PFSK-1 (cell line): ENCODE measurements at regions not wholly inside any gene's neighbourhood (a gene's known extent, or its start where the extent isn't known, plus 50 kb on each side); places are given as distances from the start of the nearest gene placed in this dataset.

Experiments used
- TAF1 ChIP-seq: IDR thresholded peaks from 2 replicates; pipeline ENCODE4 v1.6.1; 2012; ENCODE audit warnings: low read length, control low read depth, borderline replicate concordance; ENCODE audit not compliant: insufficient read depth
- TF ChIP-seq, protein P1 (sequence below), 2 experiments: IDR thresholded peaks; 2 replicates each; pipeline versions ENCODE4 v1.6.1 to v1.8.0; 2011 to 2012; ENCODE audit warnings: low read depth in 2 of 2, low read length in 2 of 2, control low read depth in 1 of 2, inconsistent platforms in 1 of 2, mild to moderate bottlenecking in 1 of 2, moderate library complexity in 1 of 2; ENCODE audit not compliant: insufficient read depth in 1 of 2

DNA sequence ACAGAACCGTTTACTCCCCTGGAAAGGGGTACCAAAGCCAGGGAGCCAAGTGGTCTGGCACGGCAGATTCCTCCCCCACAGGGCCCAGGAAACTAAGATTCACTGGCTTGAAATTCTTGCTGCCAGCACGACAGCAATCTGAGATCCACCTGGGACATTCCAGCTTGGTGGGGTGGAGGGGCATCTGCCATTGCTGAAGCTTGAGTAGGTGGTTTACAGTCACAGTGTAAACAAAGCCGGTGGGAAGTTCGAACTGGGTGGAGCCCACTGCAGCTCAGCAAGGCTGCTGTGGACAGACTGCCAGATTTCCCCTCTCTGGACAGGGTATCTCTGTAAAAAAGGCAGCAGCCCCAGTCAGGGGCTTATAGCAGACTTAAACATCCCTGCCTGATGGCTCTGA is 901.7 kb upstream of the LRRTM1 start:
- no peak for TF ChIP-seq TAF1
- TF ChIP-seq, protein P1, sequence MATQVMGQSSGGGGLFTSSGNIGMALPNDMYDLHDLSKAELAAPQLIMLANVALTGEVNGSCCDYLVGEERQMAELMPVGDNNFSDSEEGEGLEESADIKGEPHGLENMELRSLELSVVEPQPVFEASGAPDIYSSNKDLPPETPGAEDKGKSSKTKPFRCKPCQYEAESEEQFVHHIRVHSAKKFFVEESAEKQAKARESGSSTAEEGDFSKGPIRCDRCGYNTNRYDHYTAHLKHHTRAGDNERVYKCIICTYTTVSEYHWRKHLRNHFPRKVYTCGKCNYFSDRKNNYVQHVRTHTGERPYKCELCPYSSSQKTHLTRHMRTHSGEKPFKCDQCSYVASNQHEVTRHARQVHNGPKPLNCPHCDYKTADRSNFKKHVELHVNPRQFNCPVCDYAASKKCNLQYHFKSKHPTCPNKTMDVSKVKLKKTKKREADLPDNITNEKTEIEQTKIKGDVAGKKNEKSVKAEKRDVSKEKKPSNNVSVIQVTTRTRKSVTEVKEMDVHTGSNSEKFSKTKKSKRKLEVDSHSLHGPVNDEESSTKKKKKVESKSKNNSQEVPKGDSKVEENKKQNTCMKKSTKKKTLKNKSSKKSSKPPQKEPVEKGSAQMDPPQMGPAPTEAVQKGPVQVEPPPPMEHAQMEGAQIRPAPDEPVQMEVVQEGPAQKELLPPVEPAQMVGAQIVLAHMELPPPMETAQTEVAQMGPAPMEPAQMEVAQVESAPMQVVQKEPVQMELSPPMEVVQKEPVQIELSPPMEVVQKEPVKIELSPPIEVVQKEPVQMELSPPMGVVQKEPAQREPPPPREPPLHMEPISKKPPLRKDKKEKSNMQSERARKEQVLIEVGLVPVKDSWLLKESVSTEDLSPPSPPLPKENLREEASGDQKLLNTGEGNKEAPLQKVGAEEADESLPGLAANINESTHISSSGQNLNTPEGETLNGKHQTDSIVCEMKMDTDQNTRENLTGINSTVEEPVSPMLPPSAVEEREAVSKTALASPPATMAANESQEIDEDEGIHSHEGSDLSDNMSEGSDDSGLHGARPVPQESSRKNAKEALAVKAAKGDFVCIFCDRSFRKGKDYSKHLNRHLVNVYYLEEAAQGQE (IDR thresholded peaks at IDR 0.05; ENCODE audit: insufficient read depth in 1 of 2, low read depth in 2 of 2, low read length in 2 of 2), result no peak
